IMR-90 (cell line): ENCODE measurements at regions not wholly inside any gene's neighbourhood (a gene's known extent, or its start where the extent isn't known, plus 50 kb on each side); places are given as distances from the start of the nearest gene placed in this dataset.

Source experiments
- ATAC-seq: fragments of 200-7000 bp; cut with Tn5 transposase; 2 replicates; pipeline ENCODE4 v1.9.1; 2020; ENCODE audit warnings: low read depth, mild to moderate bottlenecking, moderate library complexity
- BruUV-seq: library from RNA; stranded (reverse); fragments of 400-500 nt; replicated peaks from 2 replicates; lab custom pipeline; 2021; lab: Mats Ljungman, UMichigan
- CTCF ChIA-PET: fragments of 300-600 bp; formaldehyde crosslinking; extraction: SDS; loops from one replicate; lab custom pipeline; 2021; ENCODE audit warnings: antibody characterized with exemption; lab: Yijun Ruan, JAX
- POLR2A ChIA-PET: fragments of 300-600 bp; sonication (Branson Sonifier 250); formaldehyde crosslinking; loops from one replicate; lab custom pipeline; 2022; ENCODE audit warnings: antibody characterized with exemption; ENCODE audit not compliant: unreplicated experiment; lab: Charles Lee
- DNase-seq: peaks from one replicate; pipeline ENCODE4 v3.0.0; 2013
- H2AFZ ChIP-seq: replicated peaks from 2 replicates; pipeline ENCODE3; 2013; ENCODE audit warnings: low read length, mild to moderate bottlenecking; ENCODE audit not compliant: poor library complexity
- H2AK5ac ChIP-seq: 2 replicates; pipeline ENCODE4 v1.6.1; 2013; ENCODE audit warnings: low read depth, low read length, inconsistent platforms
- H2AK9ac ChIP-seq: replicated peaks from 2 replicates; pipeline ENCODE3; 2013; ENCODE audit warnings: mild to moderate bottlenecking, low read depth, low read length, moderate library complexity; ENCODE audit not compliant: poor library complexity
- H2BK120ac ChIP-seq: 2 replicates; pipeline ENCODE4 v1.6.1; 2013; ENCODE audit warnings: low read depth, low read length, inconsistent platforms
- H2BK15ac ChIP-seq: 3 replicates; pipeline ENCODE4 v1.6.1; 2013; ENCODE audit warnings: low read depth, low read length, inconsistent platforms
- H2BK20ac ChIP-seq: 2 replicates; pipeline ENCODE4 v1.6.1; 2013; ENCODE audit warnings: low read depth, mild to moderate bottlenecking, inconsistent platforms, low read length, moderate library complexity
- H2BK5ac ChIP-seq: 2 replicates; pipeline ENCODE4 v1.6.1; 2013; ENCODE audit warnings: mild to moderate bottlenecking, low read depth, low read length, inconsistent platforms; ENCODE audit not compliant: poor library complexity, severe bottlenecking
- H3K14ac ChIP-seq: replicated peaks from 2 replicates; pipeline ENCODE4 v1.6.1; 2013; ENCODE audit warnings: low read depth, low read length, inconsistent platforms
- H3K18ac ChIP-seq: 2 replicates; pipeline ENCODE4 v1.6.1; 2013; ENCODE audit warnings: low read depth, low read length, control low read depth
- H3K23ac ChIP-seq: 2 replicates; pipeline ENCODE4 v1.6.1; 2013; ENCODE audit warnings: low read depth, low read length, inconsistent platforms
- H3K27ac ChIP-seq: 2 replicates; pipeline ENCODE4 v1.5.1; 2013; ENCODE audit warnings: mild to moderate bottlenecking, control low read depth, low read length; ENCODE audit not compliant: insufficient read depth
- H3K27me3 ChIP-seq: 2 replicates; pipeline ENCODE4 v1.6.1; 2013; ENCODE audit warnings: low read length; ENCODE audit not compliant: control insufficient read depth, insufficient read depth
- H3K36me3 ChIP-seq: 2 replicates; pipeline ENCODE4 v1.6.1; 2013; ENCODE audit warnings: low read length, mixed read lengths; ENCODE audit not compliant: control insufficient read depth, insufficient read depth
- H3K4ac ChIP-seq: 2 replicates; pipeline ENCODE4 v1.6.1; 2013; ENCODE audit warnings: low read depth, low read length, inconsistent platforms
- H3K4me1 ChIP-seq: 2 replicates; pipeline ENCODE4 v1.6.1; 2013; ENCODE audit warnings: low read length, mixed read lengths; ENCODE audit not compliant: control insufficient read depth, insufficient read depth
- H3K4me2 ChIP-seq: 2 replicates; pipeline ENCODE4 v1.6.1; 2013; ENCODE audit warnings: low read depth, mild to moderate bottlenecking, control low read depth, low read length, moderate library complexity
- H3K4me3 ChIP-seq: 2 replicates; pipeline ENCODE4 v1.5.1; 2013; ENCODE audit warnings: low read depth, mild to moderate bottlenecking, control low read depth, low read length, moderate library complexity; ENCODE audit not compliant: insufficient read depth
- H3K56ac ChIP-seq: 2 replicates; pipeline ENCODE4 v1.6.1; 2013; ENCODE audit warnings: low read length, inconsistent platforms; ENCODE audit not compliant: insufficient read depth; ENCODE audit errors: extremely low read depth
- H3K79me1 ChIP-seq, 2 experiments: 2 replicates each; pipeline ENCODE4 v1.6.1; 2013; ENCODE audit warnings: low read length in 2 of 2, inconsistent platforms in 1 of 2, low read depth in 1 of 2
- H3K9ac ChIP-seq: 2 replicates; pipeline ENCODE4 v1.6.1; 2013; ENCODE audit warnings: low read depth, low read length, control low read depth
- H3K9me1 ChIP-seq: 2 replicates; pipeline ENCODE4 v1.6.1; 2013; ENCODE audit warnings: low read length, inconsistent platforms; ENCODE audit not compliant: insufficient read depth
- H3K9me3 ChIP-seq: 2 replicates; pipeline ENCODE4 v1.6.1; 2013; ENCODE audit warnings: low read length; ENCODE audit not compliant: control insufficient read depth, insufficient read depth
- H4K20me1 ChIP-seq: 2 replicates; pipeline ENCODE4 v1.6.1; 2013; ENCODE audit warnings: low read length, inconsistent platforms; ENCODE audit not compliant: insufficient read depth
- H4K5ac ChIP-seq: 2 replicates; pipeline ENCODE4 v1.6.1; 2013; ENCODE audit warnings: mild to moderate bottlenecking, low read depth, low read length, control low read depth
- H4K8ac ChIP-seq, 2 experiments: 2 replicates each; pipeline ENCODE4 v1.6.1; 2013; ENCODE audit warnings: low read depth in 2 of 2, low read length in 2 of 2, control low read depth in 1 of 2, inconsistent platforms in 1 of 2
- H4K91ac ChIP-seq: 2 replicates; pipeline ENCODE4 v1.6.1; 2013; ENCODE audit warnings: low read depth, low read length, inconsistent platforms; ENCODE audit not compliant: insufficient read depth
- POLR2A ChIP-seq: IDR thresholded peaks from 2 replicates; pipeline ENCODE4 v1.6.1; 2012; ENCODE audit warnings: mild to moderate bottlenecking, low read depth, low read length
- RCOR1 ChIP-seq: IDR thresholded peaks from 2 replicates; pipeline ENCODE4 v1.6.1; 2012; ENCODE audit warnings: mild to moderate bottlenecking, low read length, improper control_type of control experiment; ENCODE audit not compliant: insufficient replicate concordance
- WGBS, 2 experiments: methylation state at CpG; one replicate each; pipeline versions ENCODE4 v1.1.5 to v1.1.7; 2013; ENCODE audit warnings: missing lambda C conversion rate in 2 of 2; ENCODE audit not compliant: insufficient read length in 1 of 2; ENCODE audit errors: extremely low coverage in 2 of 2; 5-methylcytosine and 5-hydroxymethylcytosine counted together
- dilution Hi-C: fragments of 300-500 bp; cut with HindIII; formaldehyde crosslinking; loops from one replicate; pipeline ENCODE4 v1.14.3; 2018; ENCODE audit warnings: low sequenced_read_pairs; ENCODE audit not compliant: unreplicated experiment
- in situ Hi-C: fragments of 300-500 bp; cut with MboI; formaldehyde crosslinking; loops from 3 replicates; pipeline ENCODE4 v1.14.3; 2019; ENCODE audit warnings: low sequenced_read_pairs, inconsistent platforms, mixed read lengths
- intact Hi-C: fragments of 100-400 bp; cut with micrococcal nuclease; formaldehyde crosslinking; loops from 2 replicates; pipeline ENCODE4 v1.10.0; 2022

GRCh38 chr13:110973007-110973700 is 58.3 kb upstream of the ANKRD10 start:
- H2AK9ac ChIP-seq = no peak overlapping the region
- no peaks in the 10 kb centered on the region for H3K9me1 ChIP-seq
- H3K56ac ChIP-seq = no peak overlapping the region
- H4K91ac ChIP-seq = no peak overlapping the region
- BruUV-seq = no TSS peak
- no peak for DNase-seq
- no peak overlapping the region for H2AK5ac ChIP-seq
- in situ Hi-C loops = no loop called here
- H4K8ac ChIP-seq = no peak overlapping the region
- H2BK120ac ChIP-seq = no peak overlapping the region
- H3K9ac ChIP-seq = no peak overlapping the region
- no peak overlapping the region for H3K27ac ChIP-seq
- intact Hi-C loops = no loop called here
- H2BK20ac ChIP-seq = no peak overlapping the region
- no peaks in the 10 kb centered on the region for H4K20me1 ChIP-seq
- no peak overlapping the region for H3K14ac ChIP-seq
- H3K79me1 ChIP-seq = no peaks in the 10 kb centered on the region
- no CpG with 5 or more reads among the region's 1 CpG for WGBS, 2 experiments
- no peak overlapping the region for H3K23ac ChIP-seq
- H3K4me2 ChIP-seq = no peak overlapping the region
- H2BK15ac ChIP-seq = no peak overlapping the region
- H2BK5ac ChIP-seq = no peak overlapping the region
- no peak overlapping the region for H3K4ac ChIP-seq
- no peak overlapping the region for H2AFZ ChIP-seq
- dilution Hi-C loops = no loop called here
- no peak overlapping the region for H3K4me3 ChIP-seq
- no peak overlapping the region for H3K18ac ChIP-seq
- H4K5ac ChIP-seq = no peak overlapping the region
- POLR2A ChIA-PET = no interaction called here
- TF ChIP-seq POLR2A = no peak
- TF ChIP-seq RCOR1 = no peak
- no peaks in the 10 kb centered on the region for H3K36me3 ChIP-seq
- CTCF ChIA-PET = interaction anchor here (1.5 kb wide), 1 partner anchor 13 kb away, joined by 3 read pairs; no protein-coding TSS in a partner anchor
- no peaks in the 10 kb centered on the region for H3K27me3 ChIP-seq
- H3K9me3 ChIP-seq = peaks cover 2% of the 10 kb centered on the region; the same call in 1 of the 2 replicates
- ATAC-seq = no peak
- no peaks in the 10 kb centered on the region; the same call in 1 of the 2 replicates for H3K4me1 ChIP-seq
